ENCODE measurements at regions not wholly inside any gene's neighbourhood (a gene's known extent, or its start where the extent isn't known, plus 50 kb on each side); places are given as distances from the start of the nearest gene placed in this dataset.

DNA sequence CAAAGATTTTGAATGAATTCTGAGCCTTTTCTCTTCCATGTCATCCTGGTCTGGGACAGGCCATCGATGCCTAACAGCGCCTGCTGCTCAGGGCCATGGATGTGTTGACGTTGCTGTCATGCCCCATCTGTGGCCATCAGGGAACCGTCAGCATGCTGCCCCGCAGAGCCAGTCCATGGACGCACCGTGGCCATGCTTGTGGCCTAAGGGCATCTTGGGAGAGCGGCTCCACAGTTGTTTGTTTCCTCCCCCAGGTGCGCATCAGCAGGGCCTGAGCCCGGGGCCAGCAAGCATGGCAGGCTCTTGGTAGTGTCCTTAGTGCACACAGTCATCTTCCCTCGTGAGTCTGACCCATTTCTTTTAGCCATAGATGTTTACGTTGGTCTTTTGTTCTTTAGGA is 142.7 kb downstream of the VAPA start:
- DNase-seq: no peak
- H3K4me1 ChIP-seq: peaks cover 0 to 9% of the 10 kb centered on the region in 2 donors
- no peaks in the 10 kb centered on the region for H3K27me3 ChIP-seq
- H3K36me3 ChIP-seq: no peaks in the 10 kb centered on the region
- H3K27ac ChIP-seq: no peak overlapping the region
- TF ChIP-seq, protein P1, sequence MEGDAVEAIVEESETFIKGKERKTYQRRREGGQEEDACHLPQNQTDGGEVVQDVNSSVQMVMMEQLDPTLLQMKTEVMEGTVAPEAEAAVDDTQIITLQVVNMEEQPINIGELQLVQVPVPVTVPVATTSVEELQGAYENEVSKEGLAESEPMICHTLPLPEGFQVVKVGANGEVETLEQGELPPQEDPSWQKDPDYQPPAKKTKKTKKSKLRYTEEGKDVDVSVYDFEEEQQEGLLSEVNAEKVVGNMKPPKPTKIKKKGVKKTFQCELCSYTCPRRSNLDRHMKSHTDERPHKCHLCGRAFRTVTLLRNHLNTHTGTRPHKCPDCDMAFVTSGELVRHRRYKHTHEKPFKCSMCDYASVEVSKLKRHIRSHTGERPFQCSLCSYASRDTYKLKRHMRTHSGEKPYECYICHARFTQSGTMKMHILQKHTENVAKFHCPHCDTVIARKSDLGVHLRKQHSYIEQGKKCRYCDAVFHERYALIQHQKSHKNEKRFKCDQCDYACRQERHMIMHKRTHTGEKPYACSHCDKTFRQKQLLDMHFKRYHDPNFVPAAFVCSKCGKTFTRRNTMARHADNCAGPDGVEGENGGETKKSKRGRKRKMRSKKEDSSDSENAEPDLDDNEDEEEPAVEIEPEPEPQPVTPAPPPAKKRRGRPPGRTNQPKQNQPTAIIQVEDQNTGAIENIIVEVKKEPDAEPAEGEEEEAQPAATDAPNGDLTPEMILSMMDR (IDR thresholded peaks at IDR 0.05): no peak
- no peak for TF ChIP-seq POLR2A (IDR thresholded peaks at IDR 0.05)
- 96 to 98% methylated on average over 12 of the region's 12 CpGs for WGBS, 2 donors
- H3K4me3 ChIP-seq (replicated peaks in 1 of 3): no peak overlapping the region
- intact Hi-C loops (cut with DNase I): no loop called here
- H3K9me3 ChIP-seq: no peaks in the 10 kb centered on the region

DNA sequence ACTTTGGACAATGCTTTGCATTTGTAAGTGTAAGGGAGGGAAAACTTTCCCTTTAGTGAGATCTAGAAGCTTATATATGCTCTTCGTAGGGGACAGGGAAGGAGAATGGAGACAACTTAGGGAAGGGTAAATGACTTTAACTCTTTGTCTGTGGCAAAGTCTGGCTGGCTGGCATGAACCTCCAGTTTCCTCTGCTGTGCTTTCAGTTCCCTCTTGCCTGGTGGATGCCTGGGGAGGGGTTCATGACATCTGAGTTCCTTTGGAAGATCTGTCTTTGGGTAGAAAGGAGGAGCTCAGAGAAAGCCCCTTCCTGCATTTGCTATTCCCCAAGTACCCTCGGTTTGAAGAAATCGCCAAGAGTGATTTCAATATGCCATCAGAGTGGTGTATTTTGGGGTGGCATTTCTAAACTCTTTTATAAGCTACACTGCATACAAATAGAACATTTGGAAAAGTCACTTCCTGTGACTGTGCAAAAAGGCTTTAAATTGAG is 143.6 kb downstream of the VAPA start:
- TF ChIP-seq POLR2A (IDR thresholded peaks at IDR 0.05): no peak
- TF ChIP-seq, protein P1 (IDR thresholded peaks at IDR 0.05): no peak
- no peaks in the 10 kb centered on the region for H3K27me3 ChIP-seq
- WGBS, 2 donors: 82 to 87% methylated on average over 3 of the region's 3 CpGs
- DNase-seq: no peak
- intact Hi-C loops (cut with DNase I): no loop called here
- peak overlapping the region in 1 of 3 donors; percentile 8 for H3K27ac ChIP-seq
- peaks cover 0 to 9% of the 10 kb centered on the region in 2 donors for H3K4me1 ChIP-seq
- no peaks in the 10 kb centered on the region for H3K9me3 ChIP-seq
- no peak overlapping the region for H3K4me3 ChIP-seq (replicated peaks in 1 of 3)
- no peaks in the 10 kb centered on the region for H3K36me3 ChIP-seq

DNA sequence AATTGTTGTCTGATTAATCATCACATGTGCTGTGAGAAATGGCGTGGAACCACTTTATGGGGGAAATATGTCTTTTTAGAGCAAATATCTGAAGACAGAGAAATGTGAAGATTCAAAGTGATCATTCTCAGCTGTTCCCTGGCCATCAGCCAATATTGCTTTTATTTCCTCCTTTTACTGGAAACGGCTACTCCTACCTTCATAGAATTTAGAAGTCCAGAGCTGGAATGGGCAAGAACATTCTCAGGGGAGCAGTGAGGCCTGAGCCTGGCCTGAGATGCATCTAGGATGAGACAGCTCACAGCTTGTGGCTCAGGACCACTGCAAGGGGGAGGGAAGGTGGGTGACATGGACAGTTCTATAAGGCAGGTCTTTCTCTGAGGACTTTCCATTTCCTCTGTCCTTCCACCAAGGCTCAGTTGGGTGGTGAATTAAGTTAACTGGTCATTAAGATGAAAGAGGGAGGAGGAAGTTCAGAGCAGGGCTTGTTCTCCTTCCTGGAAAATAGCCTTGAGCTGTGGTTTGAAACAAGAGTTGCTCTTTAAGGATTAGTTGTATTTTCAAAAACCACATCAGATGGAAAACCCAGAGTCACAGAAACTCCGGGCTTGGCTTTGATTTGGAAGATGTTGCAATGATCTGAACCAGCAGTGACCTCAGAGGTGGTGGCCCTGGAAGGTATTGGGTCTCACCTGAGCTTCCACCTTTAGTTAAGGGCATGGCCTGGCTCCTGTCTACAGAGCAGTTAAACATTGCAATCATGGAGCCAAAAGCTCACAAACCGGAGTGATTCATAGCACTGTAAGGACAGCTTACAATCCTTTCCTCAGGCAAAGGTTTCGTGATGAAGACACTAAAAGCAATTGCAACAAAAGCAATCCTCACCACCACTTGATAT is 144.3 kb downstream of the VAPA start:
- TF ChIP-seq, protein P1 (IDR thresholded peaks at IDR 0.05): no peak
- no peak for TF ChIP-seq POLR2A (IDR thresholded peaks at IDR 0.05)
- H3K36me3 ChIP-seq: no peaks in the 10 kb centered on the region
- H3K4me3 ChIP-seq (replicated peaks in 1 of 3): no peak overlapping the region
- no peak for DNase-seq
- H3K9me3 ChIP-seq: no peaks in the 10 kb centered on the region
- H3K27ac ChIP-seq: peak overlapping the region in 1 of 3 donors; percentile 8
- H3K4me1 ChIP-seq: peaks cover 0 to 9% of the 10 kb centered on the region in 2 donors
- intact Hi-C loops (cut with DNase I): no loop called here
- WGBS, 2 donors: 64 to 82% methylated on average over 5 of the region's 5 CpGs
- H3K27me3 ChIP-seq: no peaks in the 10 kb centered on the region

DNA sequence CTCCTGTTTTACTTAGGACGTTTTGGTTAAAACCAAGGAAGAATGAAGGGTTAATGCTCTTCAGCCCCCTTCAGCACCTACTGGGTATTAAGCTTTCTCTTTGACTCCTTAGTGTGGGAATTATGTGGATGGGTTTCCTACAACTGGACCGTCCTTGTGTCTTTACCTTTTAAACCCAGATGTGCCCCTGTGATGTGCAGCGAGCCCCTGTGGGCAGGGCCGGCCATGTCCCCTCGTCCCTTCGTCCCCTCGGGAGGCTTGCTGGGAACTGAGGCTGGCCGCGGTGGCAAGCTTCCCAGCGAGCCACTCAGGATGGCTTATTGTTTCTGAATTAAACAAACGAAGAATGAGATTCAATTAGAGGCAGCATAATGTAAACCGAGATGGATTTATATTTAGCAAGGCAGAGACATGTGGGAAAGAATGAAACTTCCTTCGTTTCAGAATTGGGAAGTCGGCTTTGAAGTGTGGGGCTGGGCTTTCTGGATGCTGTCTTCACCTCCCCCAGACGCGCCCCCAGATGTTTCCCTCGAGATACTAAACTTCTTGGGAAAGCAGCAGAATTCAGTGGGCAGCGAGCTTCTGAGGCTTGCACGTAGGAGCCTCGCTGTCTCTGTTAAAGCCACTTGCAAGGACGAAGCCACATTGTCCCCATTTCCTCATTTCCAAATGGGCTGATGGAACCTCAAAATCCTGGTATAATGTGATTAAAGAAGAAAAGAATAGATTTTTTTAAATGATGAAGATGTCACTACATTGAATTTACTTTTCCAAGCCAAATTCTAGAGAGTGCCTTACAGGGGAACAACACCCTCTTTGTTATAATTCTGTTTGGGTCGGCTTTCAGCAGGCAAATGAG is 146.0 kb downstream of the VAPA start:
- Histone ChIP-seq H3K4me3 (replicated peaks in 1 of 3) (no peak overlapping the region), H3K9me3 (no peaks in the 10 kb centered on the region), H3K36me3 (no peaks in the 10 kb centered on the region), H3K4me1 (peaks cover 0 to 9% of the 10 kb centered on the region in 2 donors), H3K27me3 (no peaks in the 10 kb centered on the region), H3K27ac (no peak overlapping the region)
- intact Hi-C loops (cut with DNase I): no loop called here
- no peak for TF ChIP-seq POLR2A (IDR thresholded peaks at IDR 0.05)
- TF ChIP-seq, protein P1 (IDR thresholded peaks at IDR 0.05): no peak
- no peak for DNase-seq
- 67 to 69% methylated on average over 22 of the region's 22 CpGs for WGBS, 2 donors
